ENCODE measurements at regions not wholly inside any gene's neighbourhood (a gene's known extent, or its start where the extent isn't known, plus 50 kb on each side); places are given as distances from the start of the nearest gene placed in this dataset.

DNA sequence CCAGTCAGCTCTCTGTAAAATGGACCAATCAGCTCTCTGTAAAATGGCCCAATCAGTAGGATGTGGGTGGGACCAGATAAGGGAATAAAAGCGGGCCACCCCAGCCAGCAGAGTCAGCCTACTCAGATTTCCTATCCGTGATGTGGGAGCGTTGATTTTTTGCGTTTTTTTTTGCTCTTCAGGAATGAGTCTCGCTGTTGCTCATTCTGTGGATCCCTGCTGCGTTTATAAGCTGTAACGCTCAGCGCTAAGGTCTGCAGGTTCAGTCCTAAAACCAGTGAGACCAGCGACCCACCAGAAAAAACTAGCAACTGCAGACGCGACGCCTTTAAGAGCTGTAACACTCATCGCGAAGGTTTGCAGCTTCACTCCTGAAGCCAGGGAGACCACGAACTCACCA is 435.7 kb downstream of the SLITRK6 start:
- DNase-seq (ENCODE audit: low read depth, low spot score) (no peak), ATAC-seq (no peak)
- no peak for TF ChIP-seq ZFX (IDR thresholded peaks at IDR 0.05)
- TF ChIP-seq FOSL1 (IDR thresholded peaks at IDR 0.05; ENCODE audit: low read depth) = no peak
- TF ChIP-seq EGR1 (IDR thresholded peaks at IDR 0.05; ENCODE audit: low read depth) = no peak
- TF ChIP-seq SIN3A (IDR thresholded peaks at IDR 0.05; ENCODE audit: low read depth) = no peak
- TF ChIP-seq SRF (IDR thresholded peaks at IDR 0.05; ENCODE audit: low read depth) = no peak
- TF ChIP-seq, protein P1, sequence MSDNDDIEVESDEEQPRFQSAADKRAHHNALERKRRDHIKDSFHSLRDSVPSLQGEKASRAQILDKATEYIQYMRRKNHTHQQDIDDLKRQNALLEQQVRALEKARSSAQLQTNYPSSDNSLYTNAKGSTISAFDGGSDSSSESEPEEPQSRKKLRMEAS (IDR thresholded peaks at IDR 0.05) = no peak
- no peak for TF ChIP-seq SP1 (IDR thresholded peaks at IDR 0.05; ENCODE audit: low read depth)
- no peak for TF ChIP-seq POLR2AphosphoS5 (IDR thresholded peaks at IDR 0.05; ENCODE audit: low read depth, low read length)
- TF ChIP-seq, protein P2, sequence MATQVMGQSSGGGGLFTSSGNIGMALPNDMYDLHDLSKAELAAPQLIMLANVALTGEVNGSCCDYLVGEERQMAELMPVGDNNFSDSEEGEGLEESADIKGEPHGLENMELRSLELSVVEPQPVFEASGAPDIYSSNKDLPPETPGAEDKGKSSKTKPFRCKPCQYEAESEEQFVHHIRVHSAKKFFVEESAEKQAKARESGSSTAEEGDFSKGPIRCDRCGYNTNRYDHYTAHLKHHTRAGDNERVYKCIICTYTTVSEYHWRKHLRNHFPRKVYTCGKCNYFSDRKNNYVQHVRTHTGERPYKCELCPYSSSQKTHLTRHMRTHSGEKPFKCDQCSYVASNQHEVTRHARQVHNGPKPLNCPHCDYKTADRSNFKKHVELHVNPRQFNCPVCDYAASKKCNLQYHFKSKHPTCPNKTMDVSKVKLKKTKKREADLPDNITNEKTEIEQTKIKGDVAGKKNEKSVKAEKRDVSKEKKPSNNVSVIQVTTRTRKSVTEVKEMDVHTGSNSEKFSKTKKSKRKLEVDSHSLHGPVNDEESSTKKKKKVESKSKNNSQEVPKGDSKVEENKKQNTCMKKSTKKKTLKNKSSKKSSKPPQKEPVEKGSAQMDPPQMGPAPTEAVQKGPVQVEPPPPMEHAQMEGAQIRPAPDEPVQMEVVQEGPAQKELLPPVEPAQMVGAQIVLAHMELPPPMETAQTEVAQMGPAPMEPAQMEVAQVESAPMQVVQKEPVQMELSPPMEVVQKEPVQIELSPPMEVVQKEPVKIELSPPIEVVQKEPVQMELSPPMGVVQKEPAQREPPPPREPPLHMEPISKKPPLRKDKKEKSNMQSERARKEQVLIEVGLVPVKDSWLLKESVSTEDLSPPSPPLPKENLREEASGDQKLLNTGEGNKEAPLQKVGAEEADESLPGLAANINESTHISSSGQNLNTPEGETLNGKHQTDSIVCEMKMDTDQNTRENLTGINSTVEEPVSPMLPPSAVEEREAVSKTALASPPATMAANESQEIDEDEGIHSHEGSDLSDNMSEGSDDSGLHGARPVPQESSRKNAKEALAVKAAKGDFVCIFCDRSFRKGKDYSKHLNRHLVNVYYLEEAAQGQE (IDR thresholded peaks at IDR 0.05; ENCODE audit: low read depth) = no peak
- no peak for TF ChIP-seq JUND (IDR thresholded peaks at IDR 0.05)
- no peak for TF ChIP-seq EZH2phosphoT487 (IDR thresholded peaks at IDR 0.05; ENCODE audit: borderline replicate concordance)
- no peak for TF ChIP-seq ZNF274 (IDR thresholded peaks at IDR 0.05; ENCODE audit: low read depth, low read length)
- TF ChIP-seq TCF7L2 (IDR thresholded peaks at IDR 0.05; ENCODE audit: borderline replicate concordance, extremely low read depth, insufficient read depth, insufficient read length) = no peak
- no peak for TF ChIP-seq YY1 (IDR thresholded peaks at IDR 0.05; ENCODE audit: extremely low read depth, insufficient replicate concordance, low read depth, low read length)
- CTCF ChIA-PET = no interaction called here
- Histone ChIP-seq H3K9me3 (ENCODE audit: control insufficient read depth in 1 of 2, insufficient read depth in 1 of 2, low read depth in 1 of 2, low read length in 2 of 2) (no peaks in the 10 kb centered on the region), H3K36me3 (ENCODE audit: control insufficient read depth in 1 of 2, insufficient read depth in 2 of 2, low read length in 2 of 2) (no peaks in the 10 kb centered on the region), H3K27me3 (ENCODE audit: insufficient read depth, low read length) (no peaks in the 10 kb centered on the region), H3K27ac (ENCODE audit: low read depth, low read length) (no peak overlapping the region), H3K79me2 (ENCODE audit: insufficient read depth, low read length) (no peaks in the 10 kb centered on the region), H3K4me2 (ENCODE audit: low read length) (no peak overlapping the region), H4K20me1 (ENCODE audit: insufficient read depth) (no peaks in the 10 kb centered on the region), H3K4me1 (ENCODE audit: control insufficient read depth in 1 of 2, insufficient read depth in 2 of 2, low read length in 2 of 2) (no peaks in the 10 kb centered on the region), H2AFZ (ENCODE audit: low read depth, low read length, poor library complexity, severe bottlenecking) (no peak overlapping the region), H3K9me2 (ENCODE audit: insufficient read depth) (no peaks in the 10 kb centered on the region), H3K9ac (ENCODE audit: low read length) (no peak overlapping the region), H3K4me3 (replicated peaks in 1 of 2; ENCODE audit: low read depth in 1 of 2, low read length in 2 of 2) (no peak overlapping the region)
- RAD21 ChIA-PET (ENCODE audit: low non-redundant PET in 1 of 2, low total read pairs in 2 of 2, uncharacterized antibody in 2 of 2, unreplicated experiment in 2 of 2) = no interaction called here
- intact Hi-C loops (cut with micrococcal nuclease) = no loop called here
- BruUV-seq (replicated peaks) = no TSS peak
- POLR2A ChIA-PET = no interaction called here

Data from HCT116 (cell line).